CD4-positive, CD25-positive, alpha-beta regulatory T cell (primary cell): ENCODE measurements at regions not wholly inside any gene's neighbourhood (a gene's known extent, or its start where the extent isn't known, plus 50 kb on each side); places are given as distances from the start of the nearest gene placed in this dataset.
"Not testable (repeated sequence)": the region's sequence is repeated elsewhere in the genome, so short reads cannot be mapped to it uniquely, and the experiment has no call there.

Experiments
- ATAC-seq, 2 donors: fragments of 150-1000 bp; cut with Tn5 transposase; one replicate each; pipeline ENCODE4 v1.10.0; 2021; ENCODE audit warnings: low read depth in 2 of 2, moderate number of reproducible peaks in 2 of 2, moderate library complexity in 1 of 2
- DNase-seq, 3 donors: peaks; one replicate each; pipeline versions ENCODE4 v3.0.0 to v3.0.0-alpha.2; 2012 to 2022; ENCODE audit warnings: mixed read lengths in 1 of 3
- H3K27ac ChIP-seq: one replicate; pipeline ENCODE4 v1.7.0; 2013; ENCODE audit warnings: mild to moderate bottlenecking, low read length; ENCODE audit not compliant: insufficient read depth, poor library complexity, severe bottlenecking
- H3K27me3 ChIP-seq: one replicate; pipeline ENCODE4 v1.7.0; 2013; ENCODE audit warnings: low read length; ENCODE audit not compliant: control insufficient read depth, insufficient read depth
- H3K36me3 ChIP-seq: one replicate; pipeline ENCODE4 v1.7.0; 2013; ENCODE audit warnings: mild to moderate bottlenecking, low read length, moderate library complexity; ENCODE audit not compliant: control insufficient read depth, insufficient read depth
- H3K4me1 ChIP-seq: 2 replicates; pipeline ENCODE4 v1.7.0; 2013; ENCODE audit warnings: mild to moderate bottlenecking, low read length; ENCODE audit not compliant: insufficient read depth, control insufficient read depth, poor library complexity, severe bottlenecking
- H3K4me3 ChIP-seq: one replicate; pipeline ENCODE4 v1.7.0; 2013; ENCODE audit warnings: low read depth, mild to moderate bottlenecking, low read length, moderate library complexity
- H3K9me3 ChIP-seq, 2 experiments: 1 replicate in 1 of 2; 2 replicates in 1 of 2; pipeline ENCODE4 v1.7.0; 2013; ENCODE audit warnings: low read length in 2 of 2, mild to moderate bottlenecking in 1 of 2, moderate library complexity in 1 of 2; ENCODE audit not compliant: control insufficient read depth in 2 of 2
- H3K27ac Mint-ChIP-seq, 3 donors: one replicate each; pipeline ENCODE4 v1.8.0; 2020 to 2022; ENCODE audit warnings: mild to moderate bottlenecking in 3 of 3, mixed read lengths in 3 of 3, moderate library complexity in 2 of 3
- H3K27me3 Mint-ChIP-seq: one replicate; pipeline ENCODE4 v1.8.0; 2022; ENCODE audit warnings: mild to moderate bottlenecking, mixed read lengths
- H3K36me3 Mint-ChIP-seq: one replicate; pipeline ENCODE4 v1.8.0; 2020; ENCODE audit warnings: mixed read lengths
- H3K4me1 Mint-ChIP-seq, 4 donors: one replicate each; pipeline ENCODE4 v1.8.0; 2020 to 2022; ENCODE audit warnings: mixed read lengths in 4 of 4, mild to moderate bottlenecking in 1 of 4
- H3K4me3 Mint-ChIP-seq, 4 donors: one replicate each; pipeline ENCODE4 v1.8.0; 2020 to 2022; ENCODE audit warnings: mild to moderate bottlenecking in 4 of 4, mixed read lengths in 4 of 4, moderate library complexity in 3 of 4
- H3K9me3 Mint-ChIP-seq, 7 donors: one replicate each; pipeline ENCODE4 v1.8.0; 2020 to 2022; ENCODE audit warnings: mixed read lengths in 7 of 7, mild to moderate bottlenecking in 3 of 7, moderate library complexity in 2 of 7

- Histone ChIP-seq H3K27ac (no peak overlapping the region), H3K9me3 (no peaks in the 10 kb centered on the region), H3K4me3 (no peak overlapping the region), H3K36me3 (no peaks in the 10 kb centered on the region), H3K27me3 (no peaks in the 10 kb centered on the region), H3K4me1 (no peaks in the 10 kb centered on the region)
- Mint-ChIP-seq H3K4me3 (no peak overlapping the region), H3K27ac (no peak overlapping the region), H3K27me3 (no peaks in the 10 kb centered on the region), H3K9me3 (peaks cover 0 to 2% (median 0%) of the 10 kb centered on the region in 7 donors), H3K36me3 (no peaks in the 10 kb centered on the region), H3K4me1 (no peaks in the 10 kb centered on the region)
- peak in 1 of 2 donors; percentile 12 for ATAC-seq
- no peak for DNase-seq
Measured at GRCh38 chr6:119757467-119757866, 407.9 kb upstream of the MAN1A1 start.

- Histone ChIP-seq H3K27me3 (no peaks in the 10 kb centered on the region), H3K9me3 (no peaks in the 10 kb centered on the region), H3K4me1 (no peaks in the 10 kb centered on the region), H3K4me3 (no peak overlapping the region), H3K27ac (no peak overlapping the region), H3K36me3 (no peaks in the 10 kb centered on the region)
- Mint-ChIP-seq H3K36me3 (no peaks in the 10 kb centered on the region), H3K4me1 (no peaks in the 10 kb centered on the region), H3K9me3 (peaks cover 0 to 5% (median 2%) of the 10 kb centered on the region in 7 donors), H3K27me3 (peaks cover 10% of the 10 kb centered on the region), H3K4me3 (no peak overlapping the region), H3K27ac (no peak overlapping the region)
- ATAC-seq (no peak), DNase-seq (no peak)
Measured at GRCh38 chr6:119749335-119749734, 399.8 kb upstream of the MAN1A1 start.

GRCh38 chr6:119748535-119748934 is 399.0 kb upstream of the MAN1A1 start:
- H3K4me1 ChIP-seq, H3K27ac ChIP-seq, H3K36me3 ChIP-seq, H3K36me3 Mint-ChIP-seq, H3K27me3 ChIP-seq, H3K4me3 Mint-ChIP-seq, H3K4me1 Mint-ChIP-seq, H3K27ac Mint-ChIP-seq, ATAC-seq, H3K9me3 ChIP-seq, H3K9me3 Mint-ChIP-seq, DNase-seq, H3K4me3 ChIP-seq: not testable (repeated sequence)
- H3K27me3 Mint-ChIP-seq, result peaks cover 10% of the 10 kb centered on the region

- peak in 2 of 3 donors; percentile 17 to 62 for DNase-seq
- Histone ChIP-seq H3K9me3 (no peaks in the 10 kb centered on the region), H3K27ac (no peak overlapping the region), H3K4me1 (no peaks in the 10 kb centered on the region), H3K27me3 (peaks cover 3% of the 10 kb centered on the region), H3K4me3 (no peak overlapping the region), H3K36me3 (no peaks in the 10 kb centered on the region)
- ATAC-seq, result peak; percentile 28 to 31
- H3K4me1 Mint-ChIP-seq, result peaks cover 0 to 2% (median 0%) of the 10 kb centered on the region in 4 donors
- peaks cover 0 to 4% (median 0%) of the 10 kb centered on the region in 7 donors for H3K9me3 Mint-ChIP-seq
- H3K4me3 Mint-ChIP-seq, result no peak overlapping the region
- H3K27ac Mint-ChIP-seq, result peak overlapping the region in 1 of 3 donors; percentile 1
- peaks cover 10% of the 10 kb centered on the region for H3K27me3 Mint-ChIP-seq
- no peaks in the 10 kb centered on the region for H3K36me3 Mint-ChIP-seq
Measured at GRCh38 chr6:119742188-119742803, 392.7 kb upstream of the MAN1A1 start.

GRCh38 chr6:119739769-119740168 is 390.2 kb upstream of the MAN1A1 start:
- peaks cover 11% of the 10 kb centered on the region for H3K27me3 Mint-ChIP-seq
- DNase-seq, result no peak
- Histone ChIP-seq H3K36me3 (no peaks in the 10 kb centered on the region), H3K4me3 (no peak overlapping the region), H3K9me3 (no peaks in the 10 kb centered on the region), H3K27ac (no peak overlapping the region), H3K4me1 (no peaks in the 10 kb centered on the region), H3K27me3 (peaks cover 3% of the 10 kb centered on the region)
- no peak overlapping the region for H3K4me3 Mint-ChIP-seq
- H3K9me3 Mint-ChIP-seq, result peaks cover 0 to 4% (median 0%) of the 10 kb centered on the region in 7 donors
- peaks cover 0 to 2% (median 0%) of the 10 kb centered on the region in 4 donors for H3K4me1 Mint-ChIP-seq
- H3K27ac Mint-ChIP-seq, result no peak overlapping the region
- no peaks in the 10 kb centered on the region for H3K36me3 Mint-ChIP-seq
- ATAC-seq, result no peak

GRCh38 chr6:119738425-119738824 is 388.9 kb upstream of the MAN1A1 start:
- Histone ChIP-seq H3K36me3 (no peaks in the 10 kb centered on the region), H3K27ac (no peak overlapping the region), H3K27me3 (peaks cover 3% of the 10 kb centered on the region), H3K4me3 (no peak overlapping the region), H3K4me1 (no peaks in the 10 kb centered on the region), H3K9me3 (no peaks in the 10 kb centered on the region)
- H3K4me1 Mint-ChIP-seq, result peaks cover 0 to 2% (median 0%) of the 10 kb centered on the region in 4 donors
- H3K36me3 Mint-ChIP-seq, result no peaks in the 10 kb centered on the region
- no peak overlapping the region for H3K27ac Mint-ChIP-seq
- peaks cover 11% of the 10 kb centered on the region for H3K27me3 Mint-ChIP-seq
- no peak for DNase-seq
- no peak for ATAC-seq
- H3K4me3 Mint-ChIP-seq, result no peak overlapping the region
- peaks cover 0 to 5% (median 0%) of the 10 kb centered on the region in 7 donors for H3K9me3 Mint-ChIP-seq

GRCh38 chr6:119736296-119737021 is 386.9 kb upstream of the MAN1A1 start:
- Mint-ChIP-seq H3K4me3 (no peak overlapping the region), H3K4me1 (no peaks in the 10 kb centered on the region), H3K27me3 (peaks cover 11% of the 10 kb centered on the region), H3K27ac (no peak overlapping the region), H3K36me3 (no peaks in the 10 kb centered on the region), H3K9me3 (peaks cover 0 to 2% (median 0%) of the 10 kb centered on the region in 7 donors)
- H3K9me3 ChIP-seq, result no peaks in the 10 kb centered on the region
- ATAC-seq (no peak), DNase-seq (no peak)
- no peaks in the 10 kb centered on the region for H3K4me1 ChIP-seq
- no peak overlapping the region for H3K27ac ChIP-seq
- H3K4me3 ChIP-seq, result no peak overlapping the region
- no peaks in the 10 kb centered on the region for H3K36me3 ChIP-seq
- peaks cover 3% of the 10 kb centered on the region for H3K27me3 ChIP-seq

GRCh38 chr6:119735530-119735929 is 386.0 kb upstream of the MAN1A1 start:
- Histone ChIP-seq H3K27me3 (peaks cover 3% of the 10 kb centered on the region), H3K27ac (no peak overlapping the region), H3K9me3 (no peaks in the 10 kb centered on the region), H3K4me1 (no peaks in the 10 kb centered on the region), H3K36me3 (no peaks in the 10 kb centered on the region), H3K4me3 (no peak overlapping the region)
- no peak overlapping the region for H3K4me3 Mint-ChIP-seq
- peaks cover 11% of the 10 kb centered on the region for H3K27me3 Mint-ChIP-seq
- H3K9me3 Mint-ChIP-seq, result peaks cover 0 to 1% (median 0%) of the 10 kb centered on the region in 7 donors
- H3K36me3 Mint-ChIP-seq, result no peaks in the 10 kb centered on the region
- DNase-seq (no peak), ATAC-seq (no peak)
- no peaks in the 10 kb centered on the region for H3K4me1 Mint-ChIP-seq
- H3K27ac Mint-ChIP-seq, result no peak overlapping the region
